HG02678 (cell line): ENCODE measurements at regions not wholly inside any gene's neighbourhood (a gene's known extent, or its start where the extent isn't known, plus 50 kb on each side); places are given as distances from the start of the nearest gene placed in this dataset.
"Not testable (repeated sequence)": the region's sequence is repeated elsewhere in the genome, so short reads cannot be mapped to it uniquely, and the experiment has no call there.

Source experiments
- ATAC-seq: cut with Tn5 transposase; IDR thresholded peaks from one replicate; pipeline ENCODE4 v1.9.1; 2021; ENCODE audit warnings: mild to moderate bottlenecking, moderate library complexity; ENCODE audit not compliant: unreplicated experiment

GRCh38 chr3:99586701-99587100 lies 51.7 kb upstream of the COL8A1 start:
- no peak for ATAC-seq

- no peak for ATAC-seq
Measured at GRCh38 chr3:99579965-99580364, 58.4 kb upstream of the COL8A1 start.

GRCh38 chr3:99579246-99579645 lies 59.1 kb upstream of the COL8A1 start:
- ATAC-seq: no peak

GRCh38 chr3:99578339-99578970 lies 59.9 kb upstream of the COL8A1 start:
- no peak for ATAC-seq

- no peak for ATAC-seq
Measured at GRCh38 chr3:99576904-99577559, 61.4 kb upstream of the COL8A1 start.

- ATAC-seq: no peak
Measured at GRCh38 chr3:99575683-99576082, 62.7 kb upstream of the COL8A1 start.

- ATAC-seq: no peak
Measured at GRCh38 chr3:99570061-99570460, 68.3 kb upstream of the COL8A1 start.

GRCh38 chr3:99568663-99569335 lies 69.6 kb upstream of the COL8A1 start:
- no peak for ATAC-seq

- ATAC-seq: no peak
Measured at GRCh38 chr3:99565331-99565730, 73.1 kb upstream of the COL8A1 start.

- ATAC-seq: no peak
Measured at GRCh38 chr3:99562990-99563607, 75.3 kb upstream of the COL8A1 start.

GRCh38 chr3:99562138-99562537 lies 76.3 kb upstream of the COL8A1 start:
- ATAC-seq: no peak

GRCh38 chr3:99561056-99561455 lies 77.3 kb upstream of the COL8A1 start:
- ATAC-seq: no peak

- ATAC-seq: no peak
Measured at GRCh38 chr3:99559196-99559595, 79.2 kb upstream of the COL8A1 start.

GRCh38 chr3:99555885-99556284 lies 82.5 kb upstream of the COL8A1 start:
- ATAC-seq: not testable (repeated sequence)

- ATAC-seq: no peak
Measured at GRCh38 chr3:99551520-99551919, 86.9 kb upstream of the COL8A1 start.

GRCh38 chr3:99549957-99550603 lies 88.3 kb upstream of the COL8A1 start:
- no peak for ATAC-seq

- ATAC-seq: no peak
Measured at GRCh38 chr3:99549220-99549619, 89.2 kb upstream of the COL8A1 start.

GRCh38 chr3:99548674-99549073 lies 89.7 kb upstream of the COL8A1 start:
- no peak for ATAC-seq

GRCh38 chr3:99545941-99546580 lies 92.3 kb upstream of the COL8A1 start:
- no peak for ATAC-seq

- no peak for ATAC-seq
Measured at GRCh38 chr3:99544786-99545281, 93.6 kb upstream of the COL8A1 start.

- no peak for ATAC-seq
Measured at GRCh38 chr3:99543796-99544195, 94.6 kb upstream of the COL8A1 start.
